SK-N-SH treated with all-trans-retinoic acid at 6 μM for 48 hours (cell line): ENCODE measurements at regions not wholly inside any gene's neighbourhood (a gene's known extent, or its start where the extent isn't known, plus 50 kb on each side); places are given as distances from the start of the nearest gene placed in this dataset.

Experiments used
- ATAC-seq: fragments of 200-7000 bp; cut with Tn5 transposase; 3 replicates; pipeline ENCODE4 v1.9.1; 2020; ENCODE audit warnings: mild to moderate bottlenecking, moderate library complexity
- ARNTL ChIP-seq: fragments of 450-650 bp; formaldehyde crosslinking; IDR thresholded peaks from 2 replicates; pipeline ENCODE4 v1.5.0; 2020; ENCODE audit warnings: low read depth, mild to moderate bottlenecking, moderate library complexity, borderline replicate concordance
- BACH2 ChIP-seq: fragments of 250-450 bp; sonication (Bioruptor Pico); IDR thresholded peaks from 2 replicates; pipeline ENCODE4 v1.9.0; 2021; ENCODE audit warnings: mild to moderate bottlenecking, borderline replicate concordance
- CSDC2 ChIP-seq: fragments of 250-450 bp; sonication (Bioruptor Pico); IDR thresholded peaks from 2 replicates; pipeline ENCODE4 v1.5.0; 2020; ENCODE audit warnings: mild to moderate bottlenecking, moderate library complexity
- ESRRG ChIP-seq: fragments of 250-450 bp; sonication (Bioruptor Pico); IDR thresholded peaks from 2 replicates; pipeline ENCODE4 v1.6.1; 2021; ENCODE audit warnings: mild to moderate bottlenecking
- RARB ChIP-seq: fragments of 250-450 bp; sonication (Bioruptor Pico); IDR thresholded peaks from 2 replicates; pipeline ENCODE4 v1.8.0; 2021; ENCODE audit warnings: mild to moderate bottlenecking, moderate library complexity
- SNAI2 ChIP-seq: fragments of 250-450 bp; sonication (Bioruptor Pico); IDR thresholded peaks from 2 replicates; pipeline ENCODE4 v1.5.0; 2020; ENCODE audit warnings: mild to moderate bottlenecking, moderate library complexity
- TCF4 ChIP-seq: fragments of 250-450 bp; sonication (Bioruptor Pico); IDR thresholded peaks from 2 replicates; pipeline ENCODE4 v1.8.0; 2021; ENCODE audit warnings: mild to moderate bottlenecking, moderate library complexity, borderline replicate concordance
- TOX ChIP-seq: fragments of 250-450 bp; sonication (Bioruptor Pico); IDR thresholded peaks from 2 replicates; pipeline ENCODE4 v1.8.0; 2021; ENCODE audit warnings: mild to moderate bottlenecking, moderate library complexity, borderline replicate concordance
- ZC3H10 ChIP-seq: fragments of 250-450 bp; sonication (Bioruptor Pico); IDR thresholded peaks from 2 replicates; pipeline ENCODE4 v1.5.1; 2021; ENCODE audit warnings: mild to moderate bottlenecking, moderate library complexity
- ZFP3 ChIP-seq: fragments of 250-450 bp; sonication (Bioruptor Pico); IDR thresholded peaks from 2 replicates; pipeline ENCODE4 v1.5.0; 2020; ENCODE audit warnings: mild to moderate bottlenecking, moderate library complexity
- ZFP30 ChIP-seq: fragments of 450-650 bp; formaldehyde crosslinking; IDR thresholded peaks from 2 replicates; pipeline ENCODE4 v1.5.0; 2022; ENCODE audit warnings: mild to moderate bottlenecking, moderate library complexity
- ZNF565 ChIP-seq: fragments of 450-650 bp; formaldehyde crosslinking; conservative IDR thresholded peaks from 2 replicates; pipeline ENCODE4 v1.5.0; 2020; ENCODE audit warnings: low read depth, mild to moderate bottlenecking, moderate library complexity
- ZNF70 ChIP-seq: fragments of 450-650 bp; formaldehyde crosslinking; IDR thresholded peaks from 2 replicates; pipeline ENCODE4 v1.5.0; 2020; ENCODE audit warnings: mild to moderate bottlenecking, moderate library complexity
- ZNF8 ChIP-seq: fragments of 450-650 bp; formaldehyde crosslinking; IDR thresholded peaks from 2 replicates; pipeline ENCODE4 v1.5.0; 2020; ENCODE audit warnings: mild to moderate bottlenecking, moderate library complexity
- TF ChIP-seq, protein P1 (sequence below): fragments of 250-450 bp; sonication (Bioruptor Pico); IDR thresholded peaks from 2 replicates; pipeline ENCODE4 v1.5.0; 2020; ENCODE audit warnings: mild to moderate bottlenecking, moderate library complexity
- TF ChIP-seq, protein P2 (sequence below): fragments of 250-450 bp; sonication (Bioruptor Pico); IDR thresholded peaks from 2 replicates; pipeline ENCODE4 v1.8.0; 2021; ENCODE audit warnings: low read depth, mild to moderate bottlenecking, moderate library complexity, borderline replicate concordance
- TF ChIP-seq, protein P3 (sequence below): fragments of 250-450 bp; sonication (Bioruptor Pico); IDR thresholded peaks from 2 replicates; pipeline ENCODE4 v1.5.1; 2021; ENCODE audit warnings: mild to moderate bottlenecking, moderate library complexity
- TF ChIP-seq, protein P4 (sequence below): fragments of 250-450 bp; sonication (Bioruptor Pico); IDR thresholded peaks from 2 replicates; pipeline ENCODE4 v1.8.0; 2020; ENCODE audit warnings: mild to moderate bottlenecking, moderate library complexity, borderline replicate concordance
- TF ChIP-seq, protein P5 (sequence below): fragments of 250-450 bp; sonication (Bioruptor Pico); IDR thresholded peaks from 2 replicates; pipeline ENCODE4 v1.5.1; 2020; ENCODE audit warnings: low read depth, mild to moderate bottlenecking, moderate library complexity

DNA sequence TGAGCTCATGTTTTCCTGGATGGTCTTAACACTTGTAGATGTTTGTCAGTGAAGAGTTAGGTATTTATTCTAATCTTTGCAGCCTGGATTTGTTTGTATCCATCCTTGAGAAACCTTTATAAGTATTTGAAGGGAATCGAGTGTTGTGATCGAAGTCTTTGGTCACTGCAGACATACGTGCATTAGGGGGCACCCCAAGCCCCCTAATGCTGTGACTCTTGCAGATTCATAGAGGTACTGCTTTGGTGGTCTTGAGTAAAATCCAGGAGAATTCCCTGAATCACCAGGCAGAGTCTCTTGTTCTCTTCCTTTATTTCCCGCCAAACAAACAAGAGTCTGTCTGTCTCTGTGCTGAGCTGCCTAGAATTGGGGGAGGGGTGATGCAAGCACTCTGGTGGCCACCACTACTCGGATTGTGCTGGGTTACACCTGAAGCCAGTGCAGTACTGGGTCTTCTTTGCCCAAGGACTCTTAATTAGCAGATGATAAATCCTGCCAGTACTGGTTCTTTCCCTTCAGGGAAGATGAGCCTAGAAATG, 170.5 kb upstream of the POU1F1 start:
- ATAC-seq: no peak
- TF ChIP-seq BACH2 (CRISPR knock-in tag) (no peak), SNAI2 (CRISPR knock-in tag) (no peak), ZNF8 (CRISPR knock-in tag) (no peak), ZNF565 (CRISPR knock-in tag) (no peak), ZNF70 (CRISPR knock-in tag) (no peak), ESRRG (CRISPR knock-in tag) (no peak), ZFP3 (CRISPR knock-in tag) (no peak), RARB (CRISPR knock-in tag) (no peak), ZC3H10 (CRISPR knock-in tag) (no peak), ARNTL (no peak), TCF4 (CRISPR knock-in tag) (no peak)
- TF ChIP-seq, protein P1, sequence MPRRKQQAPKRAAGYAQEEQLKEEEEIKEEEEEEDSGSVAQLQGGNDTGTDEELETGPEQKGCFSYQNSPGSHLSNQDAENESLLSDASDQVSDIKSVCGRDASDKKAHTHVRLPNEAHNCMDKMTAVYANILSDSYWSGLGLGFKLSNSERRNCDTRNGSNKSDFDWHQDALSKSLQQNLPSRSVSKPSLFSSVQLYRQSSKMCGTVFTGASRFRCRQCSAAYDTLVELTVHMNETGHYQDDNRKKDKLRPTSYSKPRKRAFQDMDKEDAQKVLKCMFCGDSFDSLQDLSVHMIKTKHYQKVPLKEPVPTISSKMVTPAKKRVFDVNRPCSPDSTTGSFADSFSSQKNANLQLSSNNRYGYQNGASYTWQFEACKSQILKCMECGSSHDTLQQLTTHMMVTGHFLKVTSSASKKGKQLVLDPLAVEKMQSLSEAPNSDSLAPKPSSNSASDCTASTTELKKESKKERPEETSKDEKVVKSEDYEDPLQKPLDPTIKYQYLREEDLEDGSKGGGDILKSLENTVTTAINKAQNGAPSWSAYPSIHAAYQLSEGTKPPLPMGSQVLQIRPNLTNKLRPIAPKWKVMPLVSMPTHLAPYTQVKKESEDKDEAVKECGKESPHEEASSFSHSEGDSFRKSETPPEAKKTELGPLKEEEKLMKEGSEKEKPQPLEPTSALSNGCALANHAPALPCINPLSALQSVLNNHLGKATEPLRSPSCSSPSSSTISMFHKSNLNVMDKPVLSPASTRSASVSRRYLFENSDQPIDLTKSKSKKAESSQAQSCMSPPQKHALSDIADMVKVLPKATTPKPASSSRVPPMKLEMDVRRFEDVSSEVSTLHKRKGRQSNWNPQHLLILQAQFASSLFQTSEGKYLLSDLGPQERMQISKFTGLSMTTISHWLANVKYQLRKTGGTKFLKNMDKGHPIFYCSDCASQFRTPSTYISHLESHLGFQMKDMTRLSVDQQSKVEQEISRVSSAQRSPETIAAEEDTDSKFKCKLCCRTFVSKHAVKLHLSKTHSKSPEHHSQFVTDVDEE (CRISPR knock-in tag): no peak
- TF ChIP-seq, protein P2, sequence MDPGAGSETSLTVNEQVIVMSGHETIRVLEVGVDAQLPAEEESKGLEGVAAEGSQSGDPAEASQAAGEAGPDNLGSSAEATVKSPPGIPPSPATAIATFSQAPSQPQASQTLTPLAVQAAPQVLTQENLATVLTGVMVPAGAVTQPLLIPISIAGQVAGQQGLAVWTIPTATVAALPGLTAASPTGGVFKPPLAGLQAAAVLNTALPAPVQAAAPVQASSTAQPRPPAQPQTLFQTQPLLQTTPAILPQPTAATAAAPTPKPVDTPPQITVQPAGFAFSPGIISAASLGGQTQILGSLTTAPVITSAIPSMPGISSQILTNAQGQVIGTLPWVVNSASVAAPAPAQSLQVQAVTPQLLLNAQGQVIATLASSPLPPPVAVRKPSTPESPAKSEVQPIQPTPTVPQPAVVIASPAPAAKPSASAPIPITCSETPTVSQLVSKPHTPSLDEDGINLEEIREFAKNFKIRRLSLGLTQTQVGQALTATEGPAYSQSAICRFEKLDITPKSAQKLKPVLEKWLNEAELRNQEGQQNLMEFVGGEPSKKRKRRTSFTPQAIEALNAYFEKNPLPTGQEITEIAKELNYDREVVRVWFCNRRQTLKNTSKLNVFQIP: no peak
- TF ChIP-seq, protein P3, sequence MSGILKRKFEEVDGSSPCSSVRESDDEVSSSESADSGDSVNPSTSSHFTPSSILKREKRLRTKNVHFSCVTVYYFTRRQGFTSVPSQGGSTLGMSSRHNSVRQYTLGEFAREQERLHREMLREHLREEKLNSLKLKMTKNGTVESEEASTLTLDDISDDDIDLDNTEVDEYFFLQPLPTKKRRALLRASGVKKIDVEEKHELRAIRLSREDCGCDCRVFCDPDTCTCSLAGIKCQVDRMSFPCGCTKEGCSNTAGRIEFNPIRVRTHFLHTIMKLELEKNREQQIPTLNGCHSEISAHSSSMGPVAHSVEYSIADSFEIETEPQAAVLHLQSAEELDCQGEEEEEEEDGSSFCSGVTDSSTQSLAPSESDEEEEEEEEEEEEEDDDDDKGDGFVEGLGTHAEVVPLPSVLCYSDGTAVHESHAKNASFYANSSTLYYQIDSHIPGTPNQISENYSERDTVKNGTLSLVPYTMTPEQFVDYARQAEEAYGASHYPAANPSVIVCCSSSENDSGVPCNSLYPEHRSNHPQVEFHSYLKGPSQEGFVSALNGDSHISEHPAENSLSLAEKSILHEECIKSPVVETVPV (CRISPR knock-in tag): no peak
- TF ChIP-seq, protein P4, sequence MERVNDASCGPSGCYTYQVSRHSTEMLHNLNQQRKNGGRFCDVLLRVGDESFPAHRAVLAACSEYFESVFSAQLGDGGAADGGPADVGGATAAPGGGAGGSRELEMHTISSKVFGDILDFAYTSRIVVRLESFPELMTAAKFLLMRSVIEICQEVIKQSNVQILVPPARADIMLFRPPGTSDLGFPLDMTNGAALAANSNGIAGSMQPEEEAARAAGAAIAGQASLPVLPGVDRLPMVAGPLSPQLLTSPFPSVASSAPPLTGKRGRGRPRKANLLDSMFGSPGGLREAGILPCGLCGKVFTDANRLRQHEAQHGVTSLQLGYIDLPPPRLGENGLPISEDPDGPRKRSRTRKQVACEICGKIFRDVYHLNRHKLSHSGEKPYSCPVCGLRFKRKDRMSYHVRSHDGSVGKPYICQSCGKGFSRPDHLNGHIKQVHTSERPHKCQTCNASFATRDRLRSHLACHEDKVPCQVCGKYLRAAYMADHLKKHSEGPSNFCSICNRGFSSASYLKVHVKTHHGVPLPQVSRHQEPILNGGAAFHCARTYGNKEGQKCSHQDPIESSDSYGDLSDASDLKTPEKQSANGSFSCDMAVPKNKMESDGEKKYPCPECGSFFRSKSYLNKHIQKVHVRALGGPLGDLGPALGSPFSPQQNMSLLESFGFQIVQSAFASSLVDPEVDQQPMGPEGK (CRISPR knock-in tag): no peak

DNA sequence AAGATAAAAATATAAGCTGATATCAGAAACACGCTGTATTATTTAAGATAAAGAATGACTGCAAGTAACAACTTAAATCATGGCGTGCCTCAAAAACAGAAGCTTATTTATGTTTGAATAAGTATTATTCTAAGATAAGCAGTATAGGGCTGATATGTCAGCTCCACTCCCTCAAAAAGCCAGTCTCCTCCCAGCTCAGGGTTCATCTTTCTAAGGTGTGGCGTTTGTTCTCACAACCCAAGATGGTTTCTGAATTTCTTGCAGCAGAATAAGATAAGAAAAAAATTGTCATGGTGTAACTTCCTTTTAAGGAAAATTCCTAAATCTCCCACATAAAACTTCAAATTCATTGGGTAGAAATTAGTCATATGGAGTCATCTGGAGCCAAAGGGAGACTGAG, 166.1 kb upstream of the POU1F1 start:
- ATAC-seq: no peak
- TF ChIP-seq, protein P2: no peak
- TF ChIP-seq CSDC2 (CRISPR knock-in tag) (no peak), ZC3H10 (CRISPR knock-in tag) (no peak), TOX (CRISPR knock-in tag) (no peak), ZFP30 (no peak), SNAI2 (CRISPR knock-in tag) (no peak), ZNF8 (CRISPR knock-in tag) (no peak), ESRRG (CRISPR knock-in tag) (no peak), TCF4 (CRISPR knock-in tag) (no peak)
- TF ChIP-seq, protein P5, sequence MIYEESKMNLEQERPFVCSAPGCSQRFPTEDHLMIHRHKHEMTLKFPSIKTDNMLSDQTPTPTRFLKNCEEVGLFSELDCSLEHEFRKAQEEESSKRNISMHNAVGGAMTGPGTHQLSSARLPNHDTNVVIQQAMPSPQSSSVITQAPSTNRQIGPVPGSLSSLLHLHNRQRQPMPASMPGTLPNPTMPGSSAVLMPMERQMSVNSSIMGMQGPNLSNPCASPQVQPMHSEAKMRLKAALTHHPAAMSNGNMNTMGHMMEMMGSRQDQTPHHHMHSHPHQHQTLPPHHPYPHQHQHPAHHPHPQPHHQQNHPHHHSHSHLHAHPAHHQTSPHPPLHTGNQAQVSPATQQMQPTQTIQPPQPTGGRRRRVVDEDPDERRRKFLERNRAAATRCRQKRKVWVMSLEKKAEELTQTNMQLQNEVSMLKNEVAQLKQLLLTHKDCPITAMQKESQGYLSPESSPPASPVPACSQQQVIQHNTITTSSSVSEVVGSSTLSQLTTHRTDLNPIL (CRISPR knock-in tag): no peak
- TF ChIP-seq, protein P4 (CRISPR knock-in tag): no peak
